ENCODE measurements at regions not wholly inside any gene's neighbourhood (a gene's known extent, or its start where the extent isn't known, plus 50 kb on each side); places are given as distances from the start of the nearest gene placed in this dataset.

DNA sequence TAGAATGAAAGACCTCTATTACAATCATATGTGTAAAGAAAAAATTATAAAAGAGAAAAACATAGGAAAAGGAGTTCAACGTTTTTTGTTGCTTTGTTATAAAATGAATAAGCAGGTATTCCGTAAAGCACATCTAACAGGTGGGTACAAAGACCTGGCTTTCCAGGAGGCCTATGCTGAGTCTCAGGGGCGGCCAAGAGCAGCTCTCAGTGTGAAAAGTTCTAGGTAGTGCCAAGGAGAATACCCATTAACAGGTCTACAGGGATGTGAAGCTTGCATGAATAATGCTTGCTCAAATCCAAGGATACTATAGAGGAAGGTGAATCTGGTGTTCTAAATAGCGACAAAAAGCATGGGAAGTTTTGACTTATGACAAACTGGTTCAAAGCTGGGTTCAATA is 944.4 kb downstream of the PDHA2 start:
- TF ChIP-seq, protein P1, sequence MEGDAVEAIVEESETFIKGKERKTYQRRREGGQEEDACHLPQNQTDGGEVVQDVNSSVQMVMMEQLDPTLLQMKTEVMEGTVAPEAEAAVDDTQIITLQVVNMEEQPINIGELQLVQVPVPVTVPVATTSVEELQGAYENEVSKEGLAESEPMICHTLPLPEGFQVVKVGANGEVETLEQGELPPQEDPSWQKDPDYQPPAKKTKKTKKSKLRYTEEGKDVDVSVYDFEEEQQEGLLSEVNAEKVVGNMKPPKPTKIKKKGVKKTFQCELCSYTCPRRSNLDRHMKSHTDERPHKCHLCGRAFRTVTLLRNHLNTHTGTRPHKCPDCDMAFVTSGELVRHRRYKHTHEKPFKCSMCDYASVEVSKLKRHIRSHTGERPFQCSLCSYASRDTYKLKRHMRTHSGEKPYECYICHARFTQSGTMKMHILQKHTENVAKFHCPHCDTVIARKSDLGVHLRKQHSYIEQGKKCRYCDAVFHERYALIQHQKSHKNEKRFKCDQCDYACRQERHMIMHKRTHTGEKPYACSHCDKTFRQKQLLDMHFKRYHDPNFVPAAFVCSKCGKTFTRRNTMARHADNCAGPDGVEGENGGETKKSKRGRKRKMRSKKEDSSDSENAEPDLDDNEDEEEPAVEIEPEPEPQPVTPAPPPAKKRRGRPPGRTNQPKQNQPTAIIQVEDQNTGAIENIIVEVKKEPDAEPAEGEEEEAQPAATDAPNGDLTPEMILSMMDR (conservative IDR thresholded peaks at IDR 0.05) = no peak
- peak overlapping the region; percentile 41 for H3K27ac ChIP-seq

DNA sequence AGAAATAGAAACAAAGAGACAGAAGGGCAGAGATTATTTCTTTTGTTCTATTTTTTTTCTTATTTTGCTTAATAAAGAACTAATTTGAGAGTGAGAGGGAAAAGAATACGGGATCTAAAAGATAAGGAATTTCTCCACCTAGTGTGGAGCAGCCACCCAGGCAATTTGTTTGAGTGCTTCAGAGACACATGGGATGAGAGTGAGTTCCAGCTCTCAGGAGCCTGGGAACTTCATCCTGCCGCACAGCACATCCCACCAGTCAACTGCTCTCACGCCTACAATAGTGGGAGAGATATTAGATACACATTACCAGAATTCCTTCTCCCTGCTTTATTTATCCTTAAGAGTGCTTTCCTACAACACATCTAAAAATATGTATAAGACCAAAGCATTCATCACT is 946.4 kb downstream of the PDHA2 start:
- TF ChIP-seq, protein P1 (conservative IDR thresholded peaks at IDR 0.05) = no peak
- H3K27ac ChIP-seq = no peak overlapping the region

DNA sequence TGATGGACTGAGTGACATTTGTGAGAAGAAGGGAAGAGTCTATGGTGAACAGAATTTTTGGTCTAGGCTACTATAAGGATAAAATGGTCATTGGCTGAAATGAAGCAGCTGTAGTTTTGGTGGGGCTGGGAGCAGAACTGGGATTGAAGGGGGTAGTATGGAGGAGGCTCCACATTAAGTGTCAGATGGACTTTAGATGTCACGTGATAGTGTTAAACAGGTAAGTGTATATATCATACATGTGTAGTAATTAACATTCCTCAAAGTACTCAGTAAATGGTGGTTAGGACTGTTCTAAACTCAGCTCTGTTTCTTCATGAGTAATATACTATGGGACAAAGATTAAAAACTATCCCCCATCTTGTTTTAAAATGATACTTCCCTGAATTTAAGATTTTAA is 947.9 kb downstream of the PDHA2 start:
- H3K27ac ChIP-seq = no peak overlapping the region
- TF ChIP-seq, protein P1 (conservative IDR thresholded peaks at IDR 0.05) = no peak

DNA sequence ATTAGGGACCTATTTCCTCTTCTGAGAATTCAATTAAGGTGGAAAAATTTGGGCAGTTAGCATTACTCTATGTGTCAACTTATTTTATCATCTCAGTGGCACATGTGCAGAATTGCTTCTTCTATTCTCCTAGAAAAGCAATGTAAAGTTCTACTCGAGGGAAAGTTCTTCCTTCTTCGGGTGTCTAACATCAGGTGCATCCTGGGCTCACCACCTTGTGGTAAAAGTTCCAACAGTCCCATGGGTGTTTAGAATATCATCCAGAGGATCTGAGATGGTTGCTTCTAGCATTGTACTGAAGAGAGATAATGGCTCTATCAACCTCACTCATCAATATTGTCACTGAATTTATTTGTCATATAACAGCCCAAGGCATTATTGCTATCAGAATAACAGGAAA is 969.7 kb downstream of the PDHA2 start:
- TF ChIP-seq, protein P1 (conservative IDR thresholded peaks at IDR 0.05) = no peak
- H3K27ac ChIP-seq = no peak overlapping the region

DNA sequence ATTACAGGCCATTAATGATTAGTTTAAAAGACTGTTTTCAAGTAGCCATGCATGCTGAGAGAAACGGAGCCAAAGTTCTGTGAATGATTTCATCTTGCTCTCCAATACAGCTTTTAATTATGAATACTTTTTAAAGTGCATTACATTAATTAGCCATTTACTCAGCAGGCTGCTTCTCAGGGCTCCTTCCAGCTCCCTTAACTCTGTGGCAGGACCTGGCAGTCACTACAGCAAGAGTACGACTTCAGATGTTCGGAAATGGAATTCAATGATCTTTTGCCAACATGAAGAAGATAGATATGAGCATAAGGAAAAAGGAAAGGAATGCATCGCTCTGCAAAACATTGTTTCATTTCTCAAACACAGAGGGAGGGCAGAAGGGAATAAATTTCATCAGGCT is 987.2 kb downstream of the PDHA2 start:
- TF ChIP-seq, protein P1 (conservative IDR thresholded peaks at IDR 0.05) = no peak
- no peak overlapping the region for H3K27ac ChIP-seq

DNA sequence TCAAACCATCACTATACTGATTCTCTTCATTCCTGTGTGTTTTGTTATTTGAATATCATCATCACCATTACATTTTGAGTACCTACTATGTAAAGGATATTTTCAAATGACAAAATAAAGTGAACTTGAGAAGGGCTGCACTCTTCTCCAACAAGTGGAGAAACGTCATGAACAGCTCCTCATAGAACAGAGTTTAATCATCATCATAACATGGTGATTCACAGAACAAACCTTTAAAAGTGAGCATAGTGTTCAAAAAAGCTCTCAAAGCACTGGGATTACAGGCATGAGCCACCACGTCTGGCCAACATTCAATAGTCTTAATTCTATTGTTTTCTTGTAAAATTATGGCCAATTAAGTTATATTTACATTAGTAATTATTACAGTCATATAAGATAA is 993.9 kb downstream of the PDHA2 start:
- H3K27ac ChIP-seq = no peak overlapping the region
- TF ChIP-seq, protein P1 (conservative IDR thresholded peaks at IDR 0.05) = no peak

DNA sequence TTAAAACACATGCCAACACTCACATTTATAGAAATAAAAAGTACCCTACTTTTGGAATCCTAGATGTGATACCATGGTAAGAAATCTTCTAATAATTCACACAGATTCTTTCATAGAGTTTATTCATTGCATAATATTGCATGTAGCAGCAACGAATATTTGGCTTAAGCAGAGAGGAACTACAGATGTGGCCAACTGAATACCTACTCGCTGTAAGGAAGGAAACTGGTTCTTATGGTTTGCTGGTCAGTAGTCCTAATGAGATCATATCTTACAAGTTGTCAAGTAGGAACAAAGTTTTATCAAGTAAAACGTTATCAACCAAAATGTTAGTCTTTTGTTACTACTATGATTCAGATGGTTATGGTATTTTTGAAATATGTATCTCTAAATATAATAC is 996.1 kb downstream of the PDHA2 start:
- TF ChIP-seq, protein P1 (conservative IDR thresholded peaks at IDR 0.05) = no peak
- H3K27ac ChIP-seq = no peak overlapping the region

DNA sequence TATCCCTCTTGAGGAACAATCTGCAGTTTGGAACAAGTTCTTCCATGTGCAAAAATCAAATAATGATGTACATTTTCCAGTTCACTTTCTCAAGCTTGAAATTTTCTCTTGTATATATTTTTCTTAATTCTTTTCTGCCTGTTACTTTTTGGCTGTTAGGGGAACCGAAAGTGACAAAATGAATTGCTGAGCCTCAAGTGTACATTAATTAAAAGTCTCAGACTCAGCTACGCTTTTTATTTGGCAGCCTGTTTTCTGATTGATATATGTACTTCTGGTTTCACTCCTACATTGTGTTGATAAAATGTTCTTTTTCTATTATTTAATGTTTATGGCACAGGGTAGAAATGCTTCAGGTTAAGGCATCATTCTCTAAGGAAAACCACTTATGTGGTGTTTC is 999.5 kb downstream of the PDHA2 start:
- TF ChIP-seq, protein P1 (conservative IDR thresholded peaks at IDR 0.05) = no peak
- no peak overlapping the region for H3K27ac ChIP-seq
